HEK293 (cell line): ENCODE measurements at regions not wholly inside any gene's neighbourhood (a gene's known extent, or its start where the extent isn't known, plus 50 kb on each side); places are given as distances from the start of the nearest gene placed in this dataset.

Source experiments
- CTCF ChIA-PET: fragments of 350-600 bp; formaldehyde crosslinking; extraction: SDS; loops from one replicate; lab custom pipeline; 2021; ENCODE audit warnings: antibody characterized with exemption; lab: Yijun Ruan, JAX
- POLR2A ChIA-PET: fragments of 300-600 bp; formaldehyde crosslinking; extraction: SDS; loops from one replicate; lab custom pipeline; 2020; ENCODE audit warnings: antibody characterized with exemption, inconsistent platforms; lab: Yijun Ruan, JAX
- H3K27ac ChIP-seq: fragments of 200-500 bp; sonication (Bioruptor generic); 2 replicates; pipeline ENCODE4 v1.5.1; 2014; ENCODE audit warnings: low read depth, low read length, control low read depth, inconsistent platforms; ENCODE audit errors: extremely low read depth
- H3K36me3 ChIP-seq, 2 experiments: fragments of 200-500 bp in 1 of 2; sonication (Bioruptor generic) in 1 of 2; 1 replicate in 1 of 2; 2 replicates in 1 of 2; pipeline ENCODE4 v1.5.1; 2014 to 2017; ENCODE audit warnings: inconsistent platforms in 2 of 2, low read length in 2 of 2; ENCODE audit not compliant: control insufficient read depth in 2 of 2, insufficient read depth in 1 of 2
- H3K4me1 ChIP-seq: fragments of 200-500 bp; sonication (Bioruptor generic); 2 replicates; pipeline ENCODE4 v1.5.1; 2014; ENCODE audit warnings: mild to moderate bottlenecking, low read length, inconsistent platforms; ENCODE audit not compliant: control insufficient read depth, insufficient read depth
- H3K4me3 ChIP-seq: 2 replicates; pipeline ENCODE4 v1.5.1; 2011; ENCODE audit warnings: low read depth, mild to moderate bottlenecking, control low read depth, low read length, moderate library complexity
- H3K9me3 ChIP-seq: fragments of 200-500 bp; sonication (Bioruptor generic); 2 replicates; pipeline ENCODE4 v1.5.1; 2014; ENCODE audit warnings: low read depth, low read length, inconsistent platforms; ENCODE audit not compliant: control insufficient read depth, insufficient read depth
- GLI4 ChIP-seq: fragments of 450-650 bp; formaldehyde crosslinking; IDR thresholded peaks from 2 replicates; pipeline ENCODE4 v1.5.1; 2016; ENCODE audit warnings: missing biosample characterization, missing genetic modification characterization
- IKZF3 ChIP-seq: fragments of 450-650 bp; IDR thresholded peaks from 2 replicates; pipeline ENCODE4 v1.5.0; 2018; ENCODE audit warnings: missing biosample characterization, mild to moderate bottlenecking, missing genetic modification characterization, moderate library complexity
- KLF1 ChIP-seq: fragments of 450-650 bp; formaldehyde crosslinking; IDR thresholded peaks from 2 replicates; pipeline ENCODE4 v1.5.1; 2016; ENCODE audit warnings: missing biosample characterization, missing genetic modification characterization
- SCRT1 ChIP-seq: fragments of 450-650 bp; formaldehyde crosslinking; IDR thresholded peaks from 2 replicates; pipeline ENCODE4 v1.5.1; 2016; ENCODE audit warnings: missing biosample characterization, missing genetic modification characterization, borderline replicate concordance
- SETDB1 ChIP-seq: IDR thresholded peaks from one replicate; pipeline ENCODE4 v1.6.1; 2017; ENCODE audit warnings: mild to moderate bottlenecking, low read length, moderate library complexity, mixed read lengths; ENCODE audit not compliant: insufficient read length
- ZBTB11 ChIP-seq: fragments of 450-650 bp; formaldehyde crosslinking; conservative IDR thresholded peaks from 2 replicates; pipeline ENCODE4 v1.5.1; 2016; ENCODE audit warnings: low read depth, missing biosample characterization, missing genetic modification characterization
- ZBTB7A ChIP-seq: fragments of 450-650 bp; formaldehyde crosslinking; IDR thresholded peaks from 2 replicates; pipeline ENCODE4 v1.5.1; 2016; ENCODE audit warnings: low read depth, missing biosample characterization, missing genetic modification characterization
- ZNF155 ChIP-seq: fragments of 450-650 bp; formaldehyde crosslinking; IDR thresholded peaks from 2 replicates; pipeline ENCODE4 v1.5.1; 2016; ENCODE audit warnings: missing biosample characterization, missing genetic modification characterization
- ZNF214 ChIP-seq: fragments of 450-650 bp; formaldehyde crosslinking; IDR thresholded peaks from 2 replicates; pipeline ENCODE4 v1.5.1; 2017; ENCODE audit warnings: missing biosample characterization, mild to moderate bottlenecking, missing genetic modification characterization, borderline replicate concordance
- ZNF26 ChIP-seq: fragments of 450-650 bp; formaldehyde crosslinking; IDR thresholded peaks from 2 replicates; pipeline ENCODE4 v1.5.1; 2016; ENCODE audit warnings: missing biosample characterization, missing genetic modification characterization
- ZNF266 ChIP-seq: fragments of 450-650 bp; formaldehyde crosslinking; IDR thresholded peaks from 2 replicates; pipeline ENCODE4 v1.5.1; 2016; ENCODE audit warnings: missing biosample characterization, missing genetic modification characterization, low read depth
- ZNF391 ChIP-seq: fragments of 450-650 bp; formaldehyde crosslinking; IDR thresholded peaks from 2 replicates; pipeline ENCODE4 v1.5.1; 2016; ENCODE audit warnings: low read depth, missing biosample characterization, missing genetic modification characterization, borderline replicate concordance
- ZNF473 ChIP-seq: fragments of 450-650 bp; formaldehyde crosslinking; IDR thresholded peaks from 2 replicates; pipeline ENCODE4 v1.5.1; 2017; ENCODE audit warnings: missing biosample characterization, missing genetic modification characterization
- ZNF530 ChIP-seq: fragments of 450-650 bp; formaldehyde crosslinking; IDR thresholded peaks from 2 replicates; pipeline ENCODE4 v1.5.1; 2016; ENCODE audit warnings: low read depth, missing biosample characterization, missing genetic modification characterization
- ZNF600 ChIP-seq: fragments of 450-650 bp; formaldehyde crosslinking; IDR thresholded peaks from 2 replicates; pipeline ENCODE4 v1.5.1; 2016; ENCODE audit warnings: missing biosample characterization, missing genetic modification characterization
- ZNF610 ChIP-seq: fragments of 450-650 bp; formaldehyde crosslinking; IDR thresholded peaks from 2 replicates; pipeline ENCODE4 v1.5.1; 2016; ENCODE audit warnings: missing biosample characterization, missing genetic modification characterization, borderline replicate concordance
- ZNF837 ChIP-seq: fragments of 450-650 bp; formaldehyde crosslinking; IDR thresholded peaks from 2 replicates; pipeline ENCODE4 v1.5.1; 2016; ENCODE audit warnings: missing biosample characterization, missing genetic modification characterization
- TF ChIP-seq, protein P1 (sequence below): sonication (generic); formaldehyde crosslinking; IDR thresholded peaks from 2 replicates; pipeline ENCODE4 v1.8.1; 2022; ENCODE audit warnings: mild to moderate bottlenecking, moderate library complexity, missing genetic modification reagents
- TF ChIP-seq, protein P2 (sequence below): fragments of 450-650 bp; formaldehyde crosslinking; IDR thresholded peaks from 2 replicates; pipeline ENCODE4 v1.5.1; 2016; ENCODE audit warnings: missing biosample characterization, missing genetic modification characterization

DNA sequence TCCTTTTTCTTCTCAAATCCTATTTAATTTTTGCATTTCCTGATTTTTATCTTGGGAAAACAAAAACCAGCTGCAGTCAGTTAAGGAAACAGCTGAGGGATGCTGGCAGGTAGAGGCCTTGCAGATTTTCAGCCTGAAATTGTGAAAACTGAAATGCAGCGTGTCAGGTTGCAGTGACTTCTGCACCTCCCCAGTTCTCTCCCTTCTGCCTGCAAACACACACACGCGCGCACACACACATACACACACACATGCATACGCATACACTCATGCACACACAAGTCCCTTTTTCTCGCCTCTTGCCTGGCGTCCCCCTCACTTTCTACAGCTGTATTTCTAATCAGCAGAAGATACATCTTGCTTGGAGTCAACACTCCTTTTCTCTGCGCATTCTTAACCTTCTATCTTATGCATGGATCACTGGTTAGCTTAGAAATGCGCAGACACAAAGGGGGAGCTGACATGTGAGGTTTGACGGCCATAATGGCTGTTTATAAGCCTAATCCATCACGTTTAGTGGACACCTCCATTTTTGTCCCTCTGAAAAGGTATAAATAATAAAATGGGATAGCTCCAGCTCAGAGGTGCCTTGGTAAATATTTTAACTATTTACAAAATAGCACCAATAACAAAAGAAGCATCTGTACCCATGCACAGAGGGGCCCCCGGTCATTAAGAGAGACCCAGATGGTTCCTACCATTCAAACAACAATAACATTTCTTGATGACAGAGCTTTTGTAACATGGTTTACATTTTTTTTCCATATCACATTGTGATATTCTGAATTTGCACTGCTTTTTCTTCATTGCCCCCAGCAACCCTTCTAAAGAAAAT is 392.1 kb upstream of the SALL1 start:
- CTCF ChIA-PET = no interaction called here
- Histone ChIP-seq H3K4me3 (no peak overlapping the region), H3K27ac (no peak overlapping the region), H3K36me3 (no peaks in the 10 kb centered on the region), H3K4me1 (peaks cover 13% of the 10 kb centered on the region), H3K9me3 (no peaks in the 10 kb centered on the region)
- POLR2A ChIA-PET = no interaction called here
- TF ChIP-seq ZNF26 (no peak), SETDB1 (no peak), ZBTB7A (tag by site-specific recombination) (no peak), ZNF530 (tag by site-specific recombination) (no peak)
- TF ChIP-seq, protein P1, sequence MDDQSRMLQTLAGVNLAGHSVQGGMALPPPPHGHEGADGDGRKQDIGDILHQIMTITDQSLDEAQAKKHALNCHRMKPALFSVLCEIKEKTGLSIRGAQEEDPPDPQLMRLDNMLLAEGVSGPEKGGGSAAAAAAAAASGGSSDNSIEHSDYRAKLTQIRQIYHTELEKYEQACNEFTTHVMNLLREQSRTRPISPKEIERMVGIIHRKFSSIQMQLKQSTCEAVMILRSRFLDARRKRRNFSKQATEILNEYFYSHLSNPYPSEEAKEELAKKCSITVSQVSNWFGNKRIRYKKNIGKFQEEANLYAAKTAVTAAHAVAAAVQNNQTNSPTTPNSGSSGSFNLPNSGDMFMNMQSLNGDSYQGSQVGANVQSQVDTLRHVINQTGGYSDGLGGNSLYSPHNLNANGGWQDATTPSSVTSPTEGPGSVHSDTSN = no peak

GRCh38 chr16:51540259-51540658 is 389.2 kb upstream of the SALL1 start:
- Histone ChIP-seq H3K9me3 (no peaks in the 10 kb centered on the region), H3K36me3 (no peaks in the 10 kb centered on the region), H3K4me3 (no peak overlapping the region), H3K27ac (no peak overlapping the region), H3K4me1 (peaks cover 11% of the 10 kb centered on the region)
- ChIA-PET CTCF (interaction anchor here (0.6 to 1.7 kb wide), 2 partner anchors 11 to 121 kb away, joined by 3 read pairs; no protein-coding TSS in a partner anchor), POLR2A (no interaction called here)
- TF ChIP-seq GLI4 (no peak), ZNF266 (no peak), ZNF214 (tag by site-specific recombination) (no peak), SCRT1 (tag by site-specific recombination) (no peak), ZNF837 (tag by site-specific recombination) (no peak), ZBTB11 (tag by site-specific recombination) (no peak), ZNF473 (tag by site-specific recombination) (no peak), ZNF600 (no peak), ZNF155 (tag by site-specific recombination) (no peak), KLF1 (tag by site-specific recombination) (no peak), ZNF610 (tag by site-specific recombination) (no peak), ZNF391 (tag by site-specific recombination) (no peak), IKZF3 (tag by site-specific recombination) (no peak)
- TF ChIP-seq, protein P2, sequence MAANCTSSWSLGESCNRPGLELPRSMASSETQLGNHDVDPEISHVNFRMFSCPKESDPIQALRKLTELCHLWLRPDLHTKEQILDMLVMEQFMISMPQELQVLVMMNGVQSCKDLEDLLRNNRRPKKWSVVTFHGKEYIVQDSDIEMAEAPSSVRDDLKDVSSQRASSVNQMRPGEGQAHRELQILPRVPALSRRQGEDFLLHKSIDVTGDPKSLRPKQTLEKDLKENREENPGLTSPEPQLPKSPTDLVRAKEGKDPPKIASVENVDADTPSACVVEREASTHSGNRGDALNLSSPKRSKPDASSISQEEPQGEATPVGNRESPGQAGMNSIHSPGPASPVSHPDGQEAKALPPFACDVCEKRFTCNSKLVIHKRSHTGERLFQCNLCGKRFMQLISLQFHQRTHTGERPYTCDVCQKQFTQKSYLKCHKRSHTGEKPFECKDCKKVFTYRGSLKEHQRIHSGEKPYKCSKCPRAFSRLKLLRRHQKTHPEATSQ (tag by site-specific recombination) = no peak
